Stomach (tissue), 8 donors: ENCODE measurements at regions not wholly inside any gene's neighbourhood (a gene's known extent, or its start where the extent isn't known, plus 50 kb on each side); places are given as distances from the start of the nearest gene placed in this dataset.

Experiments
- DNase-seq, 2 donors: peaks; one replicate each; pipeline versions ENCODE4 v3.0.0 to v3.0.0-alpha.2; 2013 to 2019
- H3K27ac ChIP-seq, 5 donors: fragments of 200-600 bp in 4 of 5; sonication (generic) in 4 of 5; one replicate each; pipeline ENCODE4 v1.5.1; 2013 to 2019; ENCODE audit warnings: mild to moderate bottlenecking in 1 of 5, moderate library complexity in 1 of 5
- H3K27me3 ChIP-seq, 3 donors: fragments of 200-600 bp; sonication (generic); one replicate each; pipeline ENCODE4 v1.5.1; 2017 to 2019; ENCODE audit warnings: mixed run types in 1 of 3
- H3K36me3 ChIP-seq, 4 donors: fragments of 200-600 bp; sonication (generic); 1 replicate in 3 of 4; 2 replicates in 1 of 4; pipeline ENCODE4 v1.5.1; 2016 to 2019
- H3K4me1 ChIP-seq, 4 donors: fragments of 200-600 bp; sonication (generic); one replicate each; pipeline ENCODE4 v1.5.1; 2016 to 2019
- H3K4me3 ChIP-seq, 4 donors: fragments of 200-600 bp; sonication (generic) in 3 of 4; one replicate each; pipeline ENCODE4 v1.5.1; 2016 to 2019; ENCODE audit warnings: mild to moderate bottlenecking in 1 of 4
- H3K9me3 ChIP-seq, 4 donors: fragments of 200-600 bp; sonication (generic); one replicate each; pipeline ENCODE4 v1.5.1; 2016 to 2019
- CTCF ChIP-seq, 7 experiments: fragments of 450-650 bp in 4 of 7; fragments of 200-600 bp in 3 of 7; sonication (generic) in 3 of 7; IDR thresholded peaks; one replicate each; pipeline ENCODE4 v1.5.1; 2016 to 2019; ENCODE audit warnings: antibody characterized with exemption in 7 of 7, control low read depth in 2 of 7, mild to moderate bottlenecking in 1 of 7
- EP300 ChIP-seq: sonication (generic); formaldehyde crosslinking; IDR thresholded peaks from one replicate; pipeline ENCODE4 v1.6.1; 2017; ENCODE audit warnings: antibody characterized with exemption
- POLR2A ChIP-seq, 4 donors: fragments of 450-650 bp; IDR thresholded peaks; one replicate each; pipeline ENCODE4 v1.6.1; 2016; ENCODE audit warnings: antibody characterized with exemption in 4 of 4, control low read depth in 2 of 4, mild to moderate bottlenecking in 1 of 4, moderate library complexity in 1 of 4
- POLR2AphosphoS5 ChIP-seq, 3 donors: sonication (generic); formaldehyde crosslinking; IDR thresholded peaks; one replicate each; pipeline ENCODE4 v1.6.1; 2016; ENCODE audit warnings: antibody characterized with exemption in 3 of 3
- WGBS, 5 donors: extraction: QIAGEN DNeasy Blood & Tissue Kit in 3 of 5; methylation state at CpG; one replicate each; pipeline versions ENCODE4 v1.1.5 to v1.1.7; 2013 to 2018; 5-methylcytosine and 5-hydroxymethylcytosine counted together
- intact Hi-C: fragments of 100-400 bp; cut with DNase I; formaldehyde crosslinking; loops from one replicate; pipeline ENCODE4 v1.15.1; 2023; ENCODE audit warnings: low total_unique reads
- donor health status: healthy with polysubstance abuse.
- donor health status: Bipolar disorder and iron deficiency.
- donor health status: healthy.

GRCh38 chr1:219791766-219792165 is 136.6 kb downstream of the SLC30A10 start:
- WGBS, 5 donors, result 64 to 83% (median 77%) methylated on average over 2 of the region's 2 CpGs
- intact Hi-C loops, result no loop called here
- no peak for DNase-seq
- TF ChIP-seq CTCF (IDR thresholded peaks at IDR 0.05), result no peak
- TF ChIP-seq EP300, result no peak
- TF ChIP-seq POLR2A (IDR thresholded peaks at IDR 0.05), result no peak
- TF ChIP-seq POLR2AphosphoS5 (IDR thresholded peaks at IDR 0.05), result no peak
- Histone ChIP-seq H3K36me3 (no peaks in the 10 kb centered on the region), H3K4me1 (no peaks in the 10 kb centered on the region), H3K4me3 (no peak overlapping the region), H3K27ac (no peak overlapping the region), H3K27me3 (no peaks in the 10 kb centered on the region), H3K9me3 (peaks cover 0 to 5% (median 0%) of the 10 kb centered on the region in 4 donors)

- H3K4me3 ChIP-seq, result no peak overlapping the region
- 28 to 41% (median 37%) methylated on average over 5 of the region's 5 CpGs for WGBS, 5 donors
- no peaks in the 10 kb centered on the region for H3K36me3 ChIP-seq
- H3K4me1 ChIP-seq, result no peaks in the 10 kb centered on the region
- TF ChIP-seq EP300 (no peak), POLR2A (IDR thresholded peaks at IDR 0.05) (no peak), CTCF (IDR thresholded peaks at IDR 0.05) (no peak), POLR2AphosphoS5 (IDR thresholded peaks at IDR 0.05) (no peak)
- intact Hi-C loops, result no loop called here
- peaks cover 0 to 5% (median 0%) of the 10 kb centered on the region in 4 donors for H3K9me3 ChIP-seq
- no peaks in the 10 kb centered on the region for H3K27me3 ChIP-seq
- H3K27ac ChIP-seq, result no peak overlapping the region
- no peak for DNase-seq
Observed at GRCh38 chr1:219790834-219791615, 137.3 kb downstream of the SLC30A10 start.

- Histone ChIP-seq H3K9me3 (peaks cover 0 to 5% (median 0%) of the 10 kb centered on the region in 4 donors), H3K4me1 (peaks cover 0 to 8% (median 0%) of the 10 kb centered on the region in 4 donors), H3K27ac (no peak overlapping the region), H3K4me3 (no peak overlapping the region), H3K36me3 (no peaks in the 10 kb centered on the region), H3K27me3 (no peaks in the 10 kb centered on the region)
- intact Hi-C loops, result no loop called here
- TF ChIP-seq POLR2A (IDR thresholded peaks at IDR 0.05), result no peak
- no peak for TF ChIP-seq POLR2AphosphoS5 (IDR thresholded peaks at IDR 0.05)
- TF ChIP-seq CTCF (IDR thresholded peaks at IDR 0.05), result no peak
- no peak for TF ChIP-seq EP300
- WGBS, 5 donors, result 58 to 71% (median 67%) methylated on average over 4 of the region's 4 CpGs
- DNase-seq, result no peak
Observed at GRCh38 chr1:219788700-219789099, 139.7 kb downstream of the SLC30A10 start.

- peaks cover 0 to 5% (median 0%) of the 10 kb centered on the region in 4 donors for H3K9me3 ChIP-seq
- 61 to 95% (median 83%) methylated on average over 1 of the region's 1 CpG for WGBS, 5 donors
Observed at GRCh38 chr1:219788091-219788490, 140.3 kb downstream of the SLC30A10 start.

More at GRCh38 chr1:219788091-219788490, 140.3 kb downstream of the SLC30A10 start:
- intact Hi-C loops, result no loop called here
- H3K27ac ChIP-seq, result no peak overlapping the region
- H3K36me3 ChIP-seq, result no peaks in the 10 kb centered on the region
- DNase-seq, result no peak
- TF ChIP-seq EP300, result no peak
- TF ChIP-seq POLR2A (IDR thresholded peaks at IDR 0.05), result no peak
- no peak for TF ChIP-seq CTCF (IDR thresholded peaks at IDR 0.05)
- TF ChIP-seq POLR2AphosphoS5 (IDR thresholded peaks at IDR 0.05), result no peak
- H3K27me3 ChIP-seq, result no peaks in the 10 kb centered on the region
- peaks cover 0 to 8% (median 0%) of the 10 kb centered on the region in 4 donors for H3K4me1 ChIP-seq
- H3K4me3 ChIP-seq, result no peak overlapping the region
